ENCODE measurements at regions not wholly inside any gene's neighbourhood (a gene's known extent, or its start where the extent isn't known, plus 50 kb on each side); places are given as distances from the start of the nearest gene placed in this dataset.

DNA sequence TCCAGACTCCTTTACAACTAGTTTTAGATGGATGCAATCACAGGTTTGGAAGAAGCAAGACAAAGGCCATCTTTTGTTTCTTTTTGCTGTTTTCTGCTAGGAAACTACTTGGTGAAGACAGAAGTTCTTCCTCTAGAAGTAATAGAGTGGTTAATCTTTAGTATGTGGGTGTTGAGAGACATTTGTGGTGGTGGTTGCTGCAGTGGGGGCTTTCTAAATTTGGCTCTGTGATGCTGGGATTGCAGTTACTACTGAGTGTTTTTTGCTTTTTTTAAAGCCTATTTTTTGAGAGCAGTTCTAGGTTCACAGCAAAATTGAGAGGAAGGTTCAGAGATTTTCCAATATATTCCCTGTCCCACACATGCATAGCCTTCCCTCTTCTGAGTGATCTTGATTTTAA is 120.0 kb downstream of the AASDHPPT start:
- TF ChIP-seq ZNF23 (CRISPR knock-in tag; IDR thresholded peaks at IDR 0.05): no peak
- TF ChIP-seq EZH2 (IDR thresholded peaks at IDR 0.05; ENCODE audit: borderline replicate concordance, low read depth, low read length): no peak
- TF ChIP-seq HMGN3 (IDR thresholded peaks at IDR 0.05; ENCODE audit: borderline replicate concordance, extremely low read depth, insufficient read length, low read depth, low read length): no peak
- TF ChIP-seq PRMT5 (CRISPR knock-in tag; IDR thresholded peaks at IDR 0.05): no peak

Measured in K562 (cell line).